HFFc6 (cell line): ENCODE measurements at regions not wholly inside any gene's neighbourhood (a gene's known extent, or its start where the extent isn't known, plus 50 kb on each side); places are given as distances from the start of the nearest gene placed in this dataset.
A peak's percentile ranks its signal among the peaks of the same experiment; 100 is the strongest.

Experiments
- DNase-seq: peaks from one replicate; pipeline ENCODE4 v3.0.0-alpha.2; 2018
- H3K27ac Mint-ChIP-seq: 2 replicates; pipeline ENCODE4 v1.8.0; 2020; ENCODE audit warnings: mild to moderate bottlenecking, mixed read lengths
- H3K27me3 Mint-ChIP-seq: 2 replicates; pipeline ENCODE4 v1.8.0; 2021; ENCODE audit warnings: mild to moderate bottlenecking, moderate library complexity, mixed read lengths; ENCODE audit not compliant: insufficient read depth
- H3K36me3 Mint-ChIP-seq: 2 replicates; pipeline ENCODE4 v1.8.0; 2021; ENCODE audit warnings: low read depth, mixed read lengths
- H3K4me1 Mint-ChIP-seq: 2 replicates; pipeline ENCODE4 v1.8.0; 2020; ENCODE audit warnings: low read depth, mixed read lengths
- H3K4me3 Mint-ChIP-seq: 2 replicates; pipeline ENCODE4 v1.8.0; 2020; ENCODE audit warnings: mild to moderate bottlenecking, moderate library complexity, mixed read lengths
- H3K9me3 Mint-ChIP-seq: 2 replicates; pipeline ENCODE4 v1.8.0; 2020; ENCODE audit warnings: mild to moderate bottlenecking, mixed read lengths
- TF ChIP-seq, protein P1 (sequence below): fragments of 200-600 bp; sonication (generic); IDR thresholded peaks from 2 replicates; pipeline ENCODE4 v1.5.0; 2021; ENCODE audit warnings: antibody characterized with exemption, mild to moderate bottlenecking

DNA sequence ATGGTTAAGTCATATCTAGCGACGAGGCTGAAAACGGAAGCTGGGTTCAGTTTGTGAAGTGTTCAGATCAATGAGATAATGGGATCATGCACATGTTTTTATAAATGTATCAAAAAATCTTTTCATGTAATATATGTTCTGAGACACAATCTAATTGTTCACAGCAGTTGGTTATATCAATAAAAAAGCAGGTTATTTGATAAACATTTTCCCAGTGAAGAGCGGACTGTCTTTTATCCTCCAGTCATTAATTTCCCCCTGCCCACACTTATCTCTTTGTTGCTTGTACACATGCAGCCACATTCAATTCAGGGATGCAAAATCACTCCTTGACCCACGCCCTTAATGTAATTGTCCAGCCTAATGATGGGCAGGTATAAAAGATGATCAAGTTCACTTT, 563.1 kb downstream of the INHBA start:
- DNase-seq = no peak
- TF ChIP-seq, protein P1, sequence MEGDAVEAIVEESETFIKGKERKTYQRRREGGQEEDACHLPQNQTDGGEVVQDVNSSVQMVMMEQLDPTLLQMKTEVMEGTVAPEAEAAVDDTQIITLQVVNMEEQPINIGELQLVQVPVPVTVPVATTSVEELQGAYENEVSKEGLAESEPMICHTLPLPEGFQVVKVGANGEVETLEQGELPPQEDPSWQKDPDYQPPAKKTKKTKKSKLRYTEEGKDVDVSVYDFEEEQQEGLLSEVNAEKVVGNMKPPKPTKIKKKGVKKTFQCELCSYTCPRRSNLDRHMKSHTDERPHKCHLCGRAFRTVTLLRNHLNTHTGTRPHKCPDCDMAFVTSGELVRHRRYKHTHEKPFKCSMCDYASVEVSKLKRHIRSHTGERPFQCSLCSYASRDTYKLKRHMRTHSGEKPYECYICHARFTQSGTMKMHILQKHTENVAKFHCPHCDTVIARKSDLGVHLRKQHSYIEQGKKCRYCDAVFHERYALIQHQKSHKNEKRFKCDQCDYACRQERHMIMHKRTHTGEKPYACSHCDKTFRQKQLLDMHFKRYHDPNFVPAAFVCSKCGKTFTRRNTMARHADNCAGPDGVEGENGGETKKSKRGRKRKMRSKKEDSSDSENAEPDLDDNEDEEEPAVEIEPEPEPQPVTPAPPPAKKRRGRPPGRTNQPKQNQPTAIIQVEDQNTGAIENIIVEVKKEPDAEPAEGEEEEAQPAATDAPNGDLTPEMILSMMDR = no peak
- Mint-ChIP-seq H3K27ac (no peak overlapping the region), H3K27me3 (peaks cover 1% of the 10 kb centered on the region; the same call in 1 of the 2 replicates), H3K4me1 (peaks cover 11% of the 10 kb centered on the region), H3K4me3 (no peak overlapping the region), H3K36me3 (no peaks in the 10 kb centered on the region), H3K9me3 (no peaks in the 10 kb centered on the region)

DNA sequence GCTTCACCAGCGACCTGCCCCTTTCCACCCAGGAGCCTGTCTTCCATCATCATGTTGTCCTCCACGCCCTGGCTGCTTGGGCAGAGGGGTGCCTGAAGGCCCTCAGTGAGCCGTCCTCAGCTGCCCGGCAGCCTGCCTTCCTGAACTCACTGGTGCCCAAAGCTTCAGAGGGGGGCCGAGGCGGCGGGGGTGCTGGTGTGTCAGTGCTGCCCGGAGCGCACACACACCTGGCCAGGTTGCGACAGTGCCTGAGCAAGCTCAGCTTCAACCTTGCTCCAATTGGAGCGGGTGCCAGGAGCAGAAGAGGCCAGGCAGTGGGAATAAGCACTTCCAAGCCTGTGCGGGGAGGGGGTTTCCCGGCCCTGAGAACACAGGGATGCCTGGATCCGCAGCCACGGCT, 566.3 kb downstream of the INHBA start:
- Mint-ChIP-seq H3K9me3 (no peaks in the 10 kb centered on the region), H3K4me3 (no peak overlapping the region), H3K27ac (no peak overlapping the region), H3K27me3 (peaks cover 1% of the 10 kb centered on the region; the same call in 1 of the 2 replicates), H3K36me3 (no peaks in the 10 kb centered on the region), H3K4me1 (peaks cover 16% of the 10 kb centered on the region)
- DNase-seq = no peak
- TF ChIP-seq, protein P1 = no peak

DNA sequence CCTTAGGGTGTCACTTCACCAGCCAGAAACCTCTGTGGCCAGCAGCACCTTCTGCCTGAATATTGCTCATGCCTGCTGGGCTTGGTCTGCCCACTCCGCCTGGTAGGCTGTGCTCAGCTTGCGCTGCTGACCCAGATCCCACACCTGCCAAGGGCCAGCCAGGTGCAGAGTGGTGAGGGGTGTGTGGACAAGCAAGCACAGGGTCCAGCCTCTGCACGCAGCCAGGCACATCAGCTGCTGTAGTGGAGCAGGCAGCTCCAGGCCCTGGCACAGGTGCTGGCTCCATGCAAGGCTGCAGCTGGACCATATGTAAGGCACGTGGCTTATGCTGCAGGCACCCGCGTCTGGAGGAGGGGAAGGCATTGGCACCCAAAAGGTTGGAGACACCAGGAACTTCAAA, 567.4 kb downstream of the INHBA start:
- TF ChIP-seq, protein P1 = no peak
- Mint-ChIP-seq H3K4me1 (peaks cover 16% of the 10 kb centered on the region), H3K9me3 (no peaks in the 10 kb centered on the region), H3K27ac (no peak overlapping the region), H3K4me3 (no peak overlapping the region), H3K27me3 (peaks cover 1% of the 10 kb centered on the region; the same call in 1 of the 2 replicates), H3K36me3 (no peaks in the 10 kb centered on the region)
- DNase-seq = no peak

DNA sequence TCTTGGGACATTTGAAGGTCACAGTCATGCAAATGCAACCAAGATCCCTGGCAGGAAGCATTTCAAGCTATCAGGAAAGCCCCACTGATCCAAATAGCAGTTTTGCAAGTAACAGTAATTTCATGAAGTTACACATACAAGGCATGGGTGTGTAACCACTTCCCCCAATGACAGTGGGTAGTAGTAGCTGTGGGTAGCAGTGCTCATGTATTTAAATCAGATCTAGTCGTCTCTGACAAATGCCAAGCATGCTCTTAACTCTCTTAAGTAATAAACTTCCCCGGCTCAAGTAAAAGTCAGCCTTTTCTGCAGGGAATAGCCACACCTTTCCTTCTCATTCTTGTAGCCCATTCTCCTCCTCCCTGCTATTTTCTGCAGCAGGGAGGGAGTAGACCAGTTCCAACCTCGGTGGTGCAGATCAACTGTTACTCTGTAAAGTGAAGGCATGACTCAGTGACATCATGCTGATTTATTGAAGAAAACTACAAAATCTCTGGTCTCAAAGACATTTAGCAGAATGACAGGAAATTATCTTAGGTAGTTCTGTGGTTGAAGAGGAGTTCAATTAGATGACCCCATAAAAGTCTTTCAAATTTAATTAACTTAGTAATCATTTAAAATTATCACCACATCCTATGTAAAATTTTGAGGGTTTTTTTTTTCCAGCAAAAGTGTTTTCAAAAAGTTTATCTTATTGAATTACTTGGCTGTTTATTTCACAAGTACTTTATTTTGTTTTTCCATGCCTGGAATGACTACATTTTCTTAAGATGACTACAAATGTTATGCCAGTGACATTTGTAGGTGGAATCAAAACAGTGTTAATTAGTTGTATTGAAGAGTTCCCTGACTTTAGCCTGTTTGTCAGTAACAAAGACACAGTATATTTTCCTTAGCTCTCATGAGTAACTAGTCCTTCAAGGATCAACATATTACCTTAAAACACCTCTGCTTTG, 568.3 kb downstream of the INHBA start:
- H3K9me3 Mint-ChIP-seq = no peaks in the 10 kb centered on the region
- peak overlapping the region; percentile 12 for H3K27ac Mint-ChIP-seq
- DNase-seq = peak; percentile 54
- TF ChIP-seq, protein P1 = no peak
- peaks cover 1% of the 10 kb centered on the region; the same call in 1 of the 2 replicates for H3K27me3 Mint-ChIP-seq
- peak overlapping the region; percentile 13; the same call in 1 of the 2 replicates for H3K4me3 Mint-ChIP-seq
- H3K4me1 Mint-ChIP-seq = peaks cover 16% of the 10 kb centered on the region
- H3K36me3 Mint-ChIP-seq = no peaks in the 10 kb centered on the region

DNA sequence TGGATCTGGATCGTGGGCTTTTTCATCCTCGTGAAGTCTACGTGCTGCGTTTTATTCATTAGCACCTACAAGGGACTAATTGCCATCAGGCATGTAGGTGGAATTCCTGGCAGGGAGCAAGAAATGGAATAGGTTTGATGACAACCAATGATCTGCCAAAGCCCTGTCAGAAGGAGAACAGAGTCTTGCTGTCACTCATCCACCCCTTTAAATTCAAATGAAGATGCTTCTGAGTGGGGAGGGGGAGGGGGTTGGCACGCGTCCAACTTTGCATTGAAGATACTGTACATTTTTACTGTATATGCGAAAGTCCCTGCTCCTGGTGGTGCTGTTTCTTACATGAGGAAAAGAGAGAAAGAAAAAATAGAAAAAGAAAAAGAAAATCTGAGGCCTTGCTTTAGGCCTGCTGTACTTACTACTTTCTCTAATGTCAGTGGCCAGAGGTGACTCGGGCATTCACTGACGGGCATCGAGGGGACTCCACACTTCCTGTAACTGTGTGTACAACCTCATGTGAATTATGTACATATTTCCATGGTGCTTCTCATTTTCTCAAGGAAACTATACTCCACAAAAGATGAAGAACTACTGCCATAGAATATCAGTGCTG, 569.1 kb downstream of the INHBA start:
- Mint-ChIP-seq H3K4me3 (no peak overlapping the region), H3K9me3 (no peaks in the 10 kb centered on the region), H3K36me3 (no peaks in the 10 kb centered on the region), H3K4me1 (peaks cover 16% of the 10 kb centered on the region), H3K27ac (no peak overlapping the region), H3K27me3 (peaks cover 1% of the 10 kb centered on the region; the same call in 1 of the 2 replicates)
- TF ChIP-seq, protein P1 = no peak
- no peak for DNase-seq
